Hepatocyte (in vitro differentiated cells): ENCODE measurements at regions not wholly inside any gene's neighbourhood (a gene's known extent, or its start where the extent isn't known, plus 50 kb on each side); places are given as distances from the start of the nearest gene placed in this dataset.

Experiments
- CTCF ChIP-seq: fragments of 200-600 bp; sonication (generic); IDR thresholded peaks from 2 replicates; pipeline ENCODE4 v1.5.1; 2016; ENCODE audit warnings: antibody characterized with exemption, mild to moderate bottlenecking; ENCODE audit not compliant: poor library complexity
- EZH2 ChIP-seq: fragments of 200-600 bp; sonication (generic); IDR thresholded peaks from 2 replicates; pipeline ENCODE4 v1.6.1; 2016; ENCODE audit warnings: antibody characterized with exemption, mild to moderate bottlenecking, borderline replicate concordance

- TF ChIP-seq EZH2, result no peak
- no peak for TF ChIP-seq CTCF
Measured at GRCh38 chr5:14086261-14086660, 56.9 kb upstream of the TRIO start.
